HFF-Myc (cell line): ENCODE measurements at regions not wholly inside any gene's neighbourhood (a gene's known extent, or its start where the extent isn't known, plus 50 kb on each side); places are given as distances from the start of the nearest gene placed in this dataset.

Experiments
- DNase-seq: peaks from one replicate; pipeline ENCODE4 v3.0.0-alpha.2; 2011; ENCODE audit warnings: low read depth; ENCODE audit errors: extremely low read depth
- H3K4me3 ChIP-seq: replicated peaks from 2 replicates; pipeline ENCODE4 v1.5.1; 2011; ENCODE audit warnings: low read depth, mild to moderate bottlenecking, control low read depth, low read length
- CTCF ChIP-seq: IDR thresholded peaks from 2 replicates; pipeline ENCODE4 v1.5.1; 2012; ENCODE audit warnings: mild to moderate bottlenecking, low read depth, low read length, control low read depth; ENCODE audit errors: missing control alignments

- no peak for TF ChIP-seq CTCF
- no peak overlapping the region for H3K4me3 ChIP-seq
- DNase-seq: peak; percentile 45
Measured at GRCh38 chr3:99505646-99506269, 132.6 kb upstream of the COL8A1 start.

- DNase-seq: no peak
- H3K4me3 ChIP-seq: no peak overlapping the region
- no peak for TF ChIP-seq CTCF
Measured at GRCh38 chr3:99505200-99505599, 133.2 kb upstream of the COL8A1 start.

GRCh38 chr3:99504258-99504657, 134.1 kb upstream of the COL8A1 start:
- peak; percentile 38 for DNase-seq
- no peak overlapping the region for H3K4me3 ChIP-seq
- no peak for TF ChIP-seq CTCF

- no peak for DNase-seq
- TF ChIP-seq CTCF: no peak
Measured at GRCh38 chr3:99503350-99503749, 135.0 kb upstream of the COL8A1 start.

GRCh38 chr3:99502871-99503270, 135.5 kb upstream of the COL8A1 start:
- TF ChIP-seq CTCF: no peak
- H3K4me3 ChIP-seq: no peak overlapping the region
- no peak for DNase-seq

More at GRCh38 chr3:99503350-99503749, 135.0 kb upstream of the COL8A1 start:
- no peak overlapping the region for H3K4me3 ChIP-seq

- H3K4me3 ChIP-seq: no peak overlapping the region
- no peak for DNase-seq
- TF ChIP-seq CTCF: no peak
Measured at GRCh38 chr3:99500485-99500884, 137.9 kb upstream of the COL8A1 start.
